GM23338 (cell line): ENCODE measurements at regions not wholly inside any gene's neighbourhood (a gene's known extent, or its start where the extent isn't known, plus 50 kb on each side); places are given as distances from the start of the nearest gene placed in this dataset.

ENCODE experiments used
- CREB1 ChIP-seq: fragments of 250-450 bp; sonication (Bioruptor Pico); IDR thresholded peaks from 2 replicates; pipeline ENCODE4 v1.5.0; 2020; ENCODE audit warnings: low read depth, mild to moderate bottlenecking, moderate library complexity
- EZH2 ChIP-seq: fragments of 200-600 bp; sonication (generic); IDR thresholded peaks from one replicate; pipeline ENCODE4 v1.8.0; 2017; ENCODE audit warnings: antibody characterized with exemption, mild to moderate bottlenecking, low read depth; ENCODE audit not compliant: unreplicated experiment
- EZH2phosphoT487 ChIP-seq: fragments of 200-600 bp; sonication (generic); IDR thresholded peaks from one replicate; pipeline ENCODE4 v1.8.1; 2018; ENCODE audit warnings: antibody characterized with exemption; ENCODE audit not compliant: unreplicated experiment
- POLR2AphosphoS5 ChIP-seq: IDR thresholded peaks from 2 replicates; pipeline ENCODE4 v1.6.1; 2016; ENCODE audit warnings: antibody characterized with exemption, low read depth
- STAT1 ChIP-seq: IDR thresholded peaks from one replicate; pipeline ENCODE4 v1.6.1; 2016; ENCODE audit warnings: antibody characterized with exemption; ENCODE audit not compliant: unreplicated experiment
- ZNF114 ChIP-seq: fragments of 250-450 bp; sonication (Bioruptor Pico); IDR thresholded peaks from 2 replicates; pipeline ENCODE4 v1.5.0; 2020; ENCODE audit warnings: mild to moderate bottlenecking, moderate library complexity
- ZNF331 ChIP-seq: fragments of 250-450 bp; sonication (Bioruptor Pico); IDR thresholded peaks from 2 replicates; pipeline ENCODE4 v1.5.0; 2020; ENCODE audit warnings: low read depth, mild to moderate bottlenecking, moderate library complexity
- TF ChIP-seq, protein P1 (sequence below), 2 experiments: fragments of 200-600 bp in 1 of 2; sonication (generic) in 1 of 2; conservative IDR thresholded peaks; 2 replicates each; pipeline versions ENCODE4 v1.5.1 to v1.6.1; 2016 to 2017; ENCODE audit warnings: antibody characterized with exemption in 2 of 2, low read depth in 2 of 2, mild to moderate bottlenecking in 2 of 2, moderate library complexity in 1 of 2
- TF ChIP-seq, protein P2 (sequence below): IDR thresholded peaks from one replicate; pipeline ENCODE4 v1.6.1; 2018; ENCODE audit warnings: antibody characterized with exemption; ENCODE audit not compliant: unreplicated experiment
- TF ChIP-seq, protein P3 (sequence below): fragments of 250-450 bp; sonication (Bioruptor Pico); IDR thresholded peaks from 2 replicates; pipeline ENCODE4 v1.5.0; 2020; ENCODE audit warnings: mild to moderate bottlenecking, moderate library complexity

DNA sequence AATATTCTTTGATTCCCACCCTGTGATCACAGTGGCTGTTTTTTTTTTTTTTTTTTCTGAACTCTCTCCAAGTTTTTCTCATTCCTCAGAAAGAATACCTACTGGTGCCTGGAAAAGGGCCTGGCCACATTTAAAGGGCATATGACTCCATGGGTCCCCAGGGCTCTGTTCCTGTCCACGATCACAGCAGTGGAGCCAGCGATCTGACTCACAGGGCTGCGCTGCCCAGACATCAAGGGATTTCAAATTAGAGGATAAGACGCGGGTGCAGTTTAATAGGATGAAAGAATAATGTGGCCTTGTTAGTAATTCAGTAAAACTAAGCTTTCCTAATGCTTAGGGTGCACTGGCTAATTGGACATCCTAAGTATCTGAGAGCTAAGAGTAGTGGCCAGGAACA lies 175.1 kb upstream of the MSX2 start:
- TF ChIP-seq, protein P1, sequence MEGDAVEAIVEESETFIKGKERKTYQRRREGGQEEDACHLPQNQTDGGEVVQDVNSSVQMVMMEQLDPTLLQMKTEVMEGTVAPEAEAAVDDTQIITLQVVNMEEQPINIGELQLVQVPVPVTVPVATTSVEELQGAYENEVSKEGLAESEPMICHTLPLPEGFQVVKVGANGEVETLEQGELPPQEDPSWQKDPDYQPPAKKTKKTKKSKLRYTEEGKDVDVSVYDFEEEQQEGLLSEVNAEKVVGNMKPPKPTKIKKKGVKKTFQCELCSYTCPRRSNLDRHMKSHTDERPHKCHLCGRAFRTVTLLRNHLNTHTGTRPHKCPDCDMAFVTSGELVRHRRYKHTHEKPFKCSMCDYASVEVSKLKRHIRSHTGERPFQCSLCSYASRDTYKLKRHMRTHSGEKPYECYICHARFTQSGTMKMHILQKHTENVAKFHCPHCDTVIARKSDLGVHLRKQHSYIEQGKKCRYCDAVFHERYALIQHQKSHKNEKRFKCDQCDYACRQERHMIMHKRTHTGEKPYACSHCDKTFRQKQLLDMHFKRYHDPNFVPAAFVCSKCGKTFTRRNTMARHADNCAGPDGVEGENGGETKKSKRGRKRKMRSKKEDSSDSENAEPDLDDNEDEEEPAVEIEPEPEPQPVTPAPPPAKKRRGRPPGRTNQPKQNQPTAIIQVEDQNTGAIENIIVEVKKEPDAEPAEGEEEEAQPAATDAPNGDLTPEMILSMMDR (conservative IDR thresholded peaks at IDR 0.05; ENCODE audit: low read depth in 2 of 2) = no peak
- TF ChIP-seq POLR2AphosphoS5 (no peak), EZH2 (no peak), ZNF114 (CRISPR knock-in tag) (no peak), EZH2phosphoT487 (no peak), CREB1 (CRISPR knock-in tag) (no peak), STAT1 (no peak), ZNF331 (no peak)
- TF ChIP-seq, protein P2, sequence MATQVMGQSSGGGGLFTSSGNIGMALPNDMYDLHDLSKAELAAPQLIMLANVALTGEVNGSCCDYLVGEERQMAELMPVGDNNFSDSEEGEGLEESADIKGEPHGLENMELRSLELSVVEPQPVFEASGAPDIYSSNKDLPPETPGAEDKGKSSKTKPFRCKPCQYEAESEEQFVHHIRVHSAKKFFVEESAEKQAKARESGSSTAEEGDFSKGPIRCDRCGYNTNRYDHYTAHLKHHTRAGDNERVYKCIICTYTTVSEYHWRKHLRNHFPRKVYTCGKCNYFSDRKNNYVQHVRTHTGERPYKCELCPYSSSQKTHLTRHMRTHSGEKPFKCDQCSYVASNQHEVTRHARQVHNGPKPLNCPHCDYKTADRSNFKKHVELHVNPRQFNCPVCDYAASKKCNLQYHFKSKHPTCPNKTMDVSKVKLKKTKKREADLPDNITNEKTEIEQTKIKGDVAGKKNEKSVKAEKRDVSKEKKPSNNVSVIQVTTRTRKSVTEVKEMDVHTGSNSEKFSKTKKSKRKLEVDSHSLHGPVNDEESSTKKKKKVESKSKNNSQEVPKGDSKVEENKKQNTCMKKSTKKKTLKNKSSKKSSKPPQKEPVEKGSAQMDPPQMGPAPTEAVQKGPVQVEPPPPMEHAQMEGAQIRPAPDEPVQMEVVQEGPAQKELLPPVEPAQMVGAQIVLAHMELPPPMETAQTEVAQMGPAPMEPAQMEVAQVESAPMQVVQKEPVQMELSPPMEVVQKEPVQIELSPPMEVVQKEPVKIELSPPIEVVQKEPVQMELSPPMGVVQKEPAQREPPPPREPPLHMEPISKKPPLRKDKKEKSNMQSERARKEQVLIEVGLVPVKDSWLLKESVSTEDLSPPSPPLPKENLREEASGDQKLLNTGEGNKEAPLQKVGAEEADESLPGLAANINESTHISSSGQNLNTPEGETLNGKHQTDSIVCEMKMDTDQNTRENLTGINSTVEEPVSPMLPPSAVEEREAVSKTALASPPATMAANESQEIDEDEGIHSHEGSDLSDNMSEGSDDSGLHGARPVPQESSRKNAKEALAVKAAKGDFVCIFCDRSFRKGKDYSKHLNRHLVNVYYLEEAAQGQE = no peak
- TF ChIP-seq, protein P3, sequence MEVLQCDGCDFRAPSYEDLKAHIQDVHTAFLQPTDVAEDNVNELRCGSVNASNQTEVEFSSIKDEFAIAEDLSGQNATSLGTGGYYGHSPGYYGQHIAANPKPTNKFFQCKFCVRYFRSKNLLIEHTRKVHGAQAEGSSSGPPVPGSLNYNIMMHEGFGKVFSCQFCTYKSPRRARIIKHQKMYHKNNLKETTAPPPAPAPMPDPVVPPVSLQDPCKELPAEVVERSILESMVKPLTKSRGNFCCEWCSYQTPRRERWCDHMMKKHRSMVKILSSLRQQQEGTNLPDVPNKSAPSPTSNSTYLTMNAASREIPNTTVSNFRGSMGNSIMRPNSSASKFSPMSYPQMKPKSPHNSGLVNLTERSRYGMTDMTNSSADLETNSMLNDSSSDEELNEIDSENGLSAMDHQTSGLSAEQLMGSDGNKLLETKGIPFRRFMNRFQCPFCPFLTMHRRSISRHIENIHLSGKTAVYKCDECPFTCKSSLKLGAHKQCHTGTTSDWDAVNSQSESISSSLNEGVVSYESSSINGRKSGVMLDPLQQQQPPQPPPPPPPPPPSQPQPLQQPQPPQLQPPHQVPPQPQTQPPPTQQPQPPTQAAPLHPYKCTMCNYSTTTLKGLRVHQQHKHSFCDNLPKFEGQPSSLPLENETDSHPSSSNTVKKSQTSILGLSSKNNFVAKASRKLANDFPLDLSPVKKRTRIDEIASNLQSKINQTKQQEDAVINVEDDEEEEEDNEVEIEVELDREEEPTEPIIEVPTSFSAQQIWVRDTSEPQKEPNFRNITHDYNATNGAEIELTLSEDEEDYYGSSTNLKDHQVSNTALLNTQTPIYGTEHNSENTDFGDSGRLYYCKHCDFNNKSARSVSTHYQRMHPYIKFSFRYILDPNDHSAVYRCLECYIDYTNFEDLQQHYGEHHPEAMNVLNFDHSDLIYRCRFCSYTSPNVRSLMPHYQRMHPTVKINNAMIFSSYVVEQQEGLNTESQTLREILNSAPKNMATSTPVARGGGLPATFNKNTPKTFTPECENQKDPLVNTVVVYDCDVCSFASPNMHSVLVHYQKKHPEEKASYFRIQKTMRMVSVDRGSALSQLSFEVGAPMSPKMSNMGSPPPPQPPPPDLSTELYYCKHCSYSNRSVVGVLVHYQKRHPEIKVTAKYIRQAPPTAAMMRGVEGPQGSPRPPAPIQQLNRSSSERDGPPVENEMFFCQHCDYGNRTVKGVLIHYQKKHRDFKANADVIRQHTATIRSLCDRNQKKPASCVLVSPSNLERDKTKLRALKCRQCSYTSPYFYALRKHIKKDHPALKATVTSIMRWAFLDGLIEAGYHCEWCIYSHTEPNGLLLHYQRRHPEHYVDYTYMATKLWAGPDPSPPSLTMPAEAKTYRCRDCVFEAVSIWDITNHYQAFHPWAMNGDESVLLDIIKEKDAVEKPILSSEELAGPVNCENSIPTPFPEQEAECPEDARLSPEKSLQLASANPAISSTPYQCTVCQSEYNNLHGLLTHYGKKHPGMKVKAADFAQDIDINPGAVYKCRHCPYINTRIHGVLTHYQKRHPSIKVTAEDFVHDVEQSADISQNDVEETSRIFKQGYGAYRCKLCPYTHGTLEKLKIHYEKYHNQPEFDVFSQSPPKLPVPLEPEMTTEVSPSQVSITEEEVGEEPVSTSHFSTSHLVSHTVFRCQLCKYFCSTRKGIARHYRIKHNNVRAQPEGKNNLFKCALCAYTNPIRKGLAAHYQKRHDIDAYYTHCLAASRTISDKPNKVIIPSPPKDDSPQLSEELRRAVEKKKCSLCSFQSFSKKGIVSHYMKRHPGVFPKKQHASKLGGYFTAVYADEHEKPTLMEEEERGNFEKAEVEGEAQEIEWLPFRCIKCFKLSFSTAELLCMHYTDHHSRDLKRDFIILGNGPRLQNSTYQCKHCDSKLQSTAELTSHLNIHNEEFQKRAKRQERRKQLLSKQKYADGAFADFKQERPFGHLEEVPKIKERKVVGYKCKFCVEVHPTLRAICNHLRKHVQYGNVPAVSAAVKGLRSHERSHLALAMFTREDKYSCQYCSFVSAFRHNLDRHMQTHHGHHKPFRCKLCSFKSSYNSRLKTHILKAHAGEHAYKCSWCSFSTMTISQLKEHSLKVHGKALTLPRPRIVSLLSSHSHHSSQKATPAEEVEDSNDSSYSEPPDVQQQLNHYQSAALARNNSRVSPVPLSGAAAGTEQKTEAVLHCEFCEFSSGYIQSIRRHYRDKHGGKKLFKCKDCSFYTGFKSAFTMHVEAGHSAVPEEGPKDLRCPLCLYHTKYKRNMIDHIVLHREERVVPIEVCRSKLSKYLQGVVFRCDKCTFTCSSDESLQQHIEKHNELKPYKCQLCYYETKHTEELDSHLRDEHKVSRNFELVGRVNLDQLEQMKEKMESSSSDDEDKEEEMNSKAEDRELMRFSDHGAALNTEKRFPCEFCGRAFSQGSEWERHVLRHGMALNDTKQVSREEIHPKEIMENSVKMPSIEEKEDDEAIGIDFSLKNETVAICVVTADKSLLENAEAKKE (CRISPR knock-in tag) = no peak
